K562 (cell line): ENCODE measurements at regions not wholly inside any gene's neighbourhood (a gene's known extent, or its start where the extent isn't known, plus 50 kb on each side); places are given as distances from the start of the nearest gene placed in this dataset.

Experiments used
- ATF1 ChIP-seq, 2 experiments: fragments of 450-650 bp in 1 of 2; IDR thresholded peaks; 2 replicates each; pipeline ENCODE4 v1.6.1; 2016; ENCODE audit warnings: missing compliant biosample characterization in 1 of 2, missing genetic modification characterization in 1 of 2
- BACH1 ChIP-seq: fragments of 200-800 bp; sonication (Bioruptor generic); IDR thresholded peaks from 2 replicates; pipeline ENCODE4 v1.6.1; 2016; ENCODE audit warnings: missing genetic modification characterization, missing compliant biosample characterization
- CEBPB ChIP-seq: fragments of 450-650 bp; IDR thresholded peaks from 2 replicates; pipeline ENCODE4 v1.6.1; 2016; ENCODE audit warnings: missing genetic modification characterization, missing compliant biosample characterization
- CEBPG ChIP-seq, 3 experiments: fragments of 200-800 bp in 1 of 3; sonication (Bioruptor generic) in 1 of 3; sonication (generic) in 1 of 3; formaldehyde crosslinking in 1 of 3; IDR thresholded peaks in 2 of 3; conservative IDR thresholded peaks in 1 of 3; 2 replicates each; pipeline versions ENCODE4 v1.6.1 to v1.8.0; 2016 to 2022; ENCODE audit warnings: missing compliant biosample characterization in 2 of 3, missing genetic modification characterization in 2 of 3, mild to moderate bottlenecking in 1 of 3, missing genetic modification reagents in 1 of 3
- CTCF ChIP-seq, 3 experiments: IDR thresholded peaks in 2 of 3; conservative IDR thresholded peaks in 1 of 3; 2 replicates each; pipeline ENCODE4 v1.5.1; 2011 to 2012; ENCODE audit warnings: low read length in 3 of 3, mild to moderate bottlenecking in 3 of 3, control low read depth in 2 of 3, improper control_type of control experiment in 1 of 3, inconsistent platforms in 1 of 3, low read depth in 1 of 3, mixed read lengths in 1 of 3, moderate library complexity in 1 of 3; ENCODE audit not compliant: insufficient read depth in 2 of 3
- HDAC2 ChIP-seq: fragments of 450-650 bp; IDR thresholded peaks from 2 replicates; pipeline ENCODE4 v1.6.1; 2016; ENCODE audit warnings: mild to moderate bottlenecking
- NKRF ChIP-seq: fragments of 450-650 bp; IDR thresholded peaks from 2 replicates; pipeline ENCODE4 v1.6.1; 2016; ENCODE audit warnings: borderline replicate concordance
- PHF8 ChIP-seq: fragments of 200-600 bp; sonication (generic); IDR thresholded peaks from 2 replicates; pipeline ENCODE4 v1.6.1; 2012; ENCODE audit warnings: mixed run types, mild to moderate bottlenecking, inconsistent platforms, low read length, moderate library complexity, borderline replicate concordance
- POLR2A ChIP-seq: fragments of 450-650 bp; conservative IDR thresholded peaks from 2 replicates; pipeline ENCODE4 v1.6.1; 2016
- PRDM10 ChIP-seq: fragments of 450-650 bp; IDR thresholded peaks from 2 replicates; pipeline ENCODE4 v1.6.1; 2018; ENCODE audit not compliant: partially characterized antibody
- PTRF ChIP-seq: fragments of 450-650 bp; IDR thresholded peaks from 2 replicates; pipeline ENCODE4 v1.6.1; 2016; ENCODE audit warnings: mild to moderate bottlenecking, missing genetic modification characterization, missing compliant biosample characterization
- RAD21 ChIP-seq, 2 experiments: fragments of 250-450 bp in 1 of 2; fragments of 450-650 bp in 1 of 2; sonication (Bioruptor Pico) in 1 of 2; formaldehyde crosslinking in 1 of 2; IDR thresholded peaks in 1 of 2; conservative IDR thresholded peaks in 1 of 2; 2 replicates each; pipeline versions ENCODE4 v1.4.0 to v1.8.0; 2020 to 2022; ENCODE audit warnings: mild to moderate bottlenecking in 2 of 2, moderate library complexity in 1 of 2
- ZBTB17 ChIP-seq: fragments of 450-650 bp; formaldehyde crosslinking; IDR thresholded peaks from 2 replicates; pipeline ENCODE4 v1.4.0; 2020; ENCODE audit warnings: mild to moderate bottlenecking
- ZNF23 ChIP-seq: fragments of 250-450 bp; sonication (Bioruptor Pico); IDR thresholded peaks from 2 replicates; pipeline ENCODE4 v1.4.0; 2020; ENCODE audit warnings: mild to moderate bottlenecking

- TF ChIP-seq PHF8 = no peak
- no peak for TF ChIP-seq PRDM10
- no peak for TF ChIP-seq ATF1 (CRISPR knock-in tag; IDR thresholded peaks at IDR 0.05)
- no peak for TF ChIP-seq ATF1 (tag; IDR thresholded peaks at IDR 0.05)
- no peak for TF ChIP-seq ZNF23 (CRISPR knock-in tag)
- no peak for TF ChIP-seq CTCF (IDR thresholded peaks at IDR 0.05 in 2 of 3, conservative IDR thresholded peaks at IDR 0.05 in 1 of 3; ENCODE audit: insufficient read depth in 2 of 3, low read depth in 1 of 3, low read length in 3 of 3)
- no peak for TF ChIP-seq ZBTB17 (CRISPR knock-in tag)
- no peak for TF ChIP-seq CEBPB
- TF ChIP-seq CEBPG (CRISPR knock-in tag; IDR thresholded peaks at IDR 0.05) = no peak
- TF ChIP-seq CEBPG (tag; conservative IDR thresholded peaks at IDR 0.05 in 1 of 2, IDR thresholded peaks at IDR 0.05 in 1 of 2) = no peak
- TF ChIP-seq PTRF (tag) = no peak
- no peak for TF ChIP-seq POLR2A
- TF ChIP-seq RAD21 (CRISPR knock-in tag; conservative IDR thresholded peaks at IDR 0.05 in 1 of 2, IDR thresholded peaks at IDR 0.05 in 1 of 2) = no peak
- TF ChIP-seq BACH1 = no peak
- TF ChIP-seq NKRF = no peak
- no peak for TF ChIP-seq HDAC2
These were observed 102.8 kb upstream of the MAP2 start for GRCh38 chr2:209321076-209321475.
